OCI-LY7 (cell line): ENCODE measurements at regions not wholly inside any gene's neighbourhood (a gene's known extent, or its start where the extent isn't known, plus 50 kb on each side); places are given as distances from the start of the nearest gene placed in this dataset.
"Not testable (repeated sequence)": the region's sequence is repeated elsewhere in the genome, so short reads cannot be mapped to it uniquely, and the experiment has no call there.

Experiments
- BruUV-seq: library from RNA; stranded (reverse); fragments of 400-500 nt; replicated peaks from 2 replicates; lab custom pipeline; 2021; lab: Mats Ljungman, UMichigan
- CTCF ChIA-PET: fragments of 300-600 bp; sonication (Branson Sonifier 250); formaldehyde crosslinking; loops from one replicate; lab custom pipeline; 2022; ENCODE audit warnings: antibody characterized with exemption; ENCODE audit not compliant: unreplicated experiment; lab: Charles Lee
- POLR2A ChIA-PET: fragments of 300-600 bp; sonication (Branson Sonifier 250); formaldehyde crosslinking; loops from one replicate; lab custom pipeline; 2022; ENCODE audit warnings: antibody characterized with exemption; lab: Charles Lee
- DNase-seq: peaks from one replicate; pipeline ENCODE4 v3.0.0-alpha.2; 2015; ENCODE audit warnings: low spot score
- H2AFZ ChIP-seq: fragments of 200-600 bp; sonication (generic), shearing (Covaris generic); 2 replicates; pipeline ENCODE4 v1.6.1; 2014; ENCODE audit warnings: mild to moderate bottlenecking, antibody characterized with exemption, low read length, moderate library complexity
- H3K27ac ChIP-seq: fragments of 200-600 bp; sonication (generic); 2 replicates; pipeline ENCODE4 v1.5.1; 2014; ENCODE audit warnings: mixed run types, low read depth, mild to moderate bottlenecking, moderate library complexity, low read length, inconsistent platforms; ENCODE audit not compliant: poor library complexity, severe bottlenecking
- H3K36me3 ChIP-seq: fragments of 200-600 bp; sonication (generic); 2 replicates; pipeline ENCODE4 v1.6.1; 2014; ENCODE audit warnings: mild to moderate bottlenecking, antibody characterized with exemption, low read length, moderate library complexity, mixed read lengths; ENCODE audit not compliant: insufficient read depth
- H3K4me1 ChIP-seq: fragments of 200-600 bp; sonication (generic); 2 replicates; pipeline ENCODE4 v1.5.1; 2014; ENCODE audit warnings: mild to moderate bottlenecking, low read length; ENCODE audit not compliant: insufficient read depth, poor library complexity, severe bottlenecking
- H3K4me2 ChIP-seq: fragments of 200-600 bp; sonication (generic); 2 replicates; pipeline ENCODE4 v1.6.1; 2014; ENCODE audit warnings: mild to moderate bottlenecking, low read length
- H3K4me3 ChIP-seq: fragments of 200-600 bp; sonication (generic); 2 replicates; pipeline ENCODE4 v1.5.1; 2014; ENCODE audit warnings: mild to moderate bottlenecking, low read depth, low read length; ENCODE audit not compliant: poor library complexity, severe bottlenecking
- H3K79me2 ChIP-seq: fragments of 200-600 bp; sonication (generic); 2 replicates; pipeline ENCODE4 v1.6.1; 2016; ENCODE audit warnings: low read depth, mild to moderate bottlenecking, low read length, moderate library complexity, mixed read lengths; ENCODE audit not compliant: insufficient read depth
- H3K9me2 ChIP-seq: fragments of 200-600 bp; sonication (generic); 2 replicates; pipeline ENCODE4 v1.6.1; 2016; ENCODE audit warnings: mild to moderate bottlenecking, low read length, mixed read lengths; ENCODE audit not compliant: insufficient read depth
- H3K9me3 ChIP-seq: fragments of 200-600 bp; sonication (generic); 2 replicates; pipeline ENCODE4 v1.6.1; 2014; ENCODE audit warnings: mild to moderate bottlenecking, mixed run types, low read length, mixed read lengths
- H4K20me1 ChIP-seq: fragments of 200-600 bp; sonication (generic); 2 replicates; pipeline ENCODE4 v1.6.1; 2014; ENCODE audit warnings: mild to moderate bottlenecking, antibody characterized with exemption, low read length, moderate library complexity, mixed read lengths; ENCODE audit not compliant: insufficient read depth
- EZH2phosphoT487 ChIP-seq: fragments of 200-600 bp; sonication (generic); IDR thresholded peaks from 2 replicates; pipeline ENCODE4 v1.6.1; 2018; ENCODE audit warnings: low read depth, borderline replicate concordance, mild to moderate bottlenecking, mixed run types, antibody characterized with exemption, low read length, moderate library complexity, mixed read lengths
- intact Hi-C: fragments of 100-400 bp; cut with micrococcal nuclease; formaldehyde crosslinking; loops from one replicate; pipeline ENCODE4 v1.10.0; 2022; ENCODE audit not compliant: unreplicated experiment
- TF ChIP-seq, protein P1 (sequence below): fragments of 200-600 bp; sonication (generic); conservative IDR thresholded peaks from 2 replicates; pipeline ENCODE4 v1.5.1; 2014; ENCODE audit warnings: mild to moderate bottlenecking, antibody characterized with exemption, low read length, moderate library complexity, mixed read lengths

DNA sequence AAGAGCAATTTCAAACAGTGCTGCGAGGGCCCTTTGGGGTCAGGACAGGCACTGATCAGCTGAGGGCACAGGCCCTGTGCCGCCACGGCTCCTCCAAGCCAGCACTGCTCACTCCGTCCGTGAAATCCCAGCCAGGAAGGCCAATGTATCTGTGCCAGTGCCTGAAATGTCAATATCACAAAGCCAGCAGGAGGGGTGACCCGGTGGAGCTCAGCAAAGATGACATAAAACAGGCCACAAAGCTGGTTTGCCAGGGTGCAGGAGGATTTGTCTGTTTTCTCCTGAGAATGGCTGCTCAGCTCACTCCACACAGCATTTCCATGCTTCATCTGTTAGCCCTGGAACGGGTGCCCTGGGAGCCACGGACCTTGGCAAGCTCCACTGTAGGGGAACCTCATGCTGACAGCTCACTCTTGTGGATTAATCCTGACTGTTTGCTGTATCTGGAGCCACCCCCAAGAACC lies 192.5 kb upstream of the SULF2 start:
- CTCF ChIA-PET, POLR2A ChIA-PET, H4K20me1 ChIP-seq, H3K9me3 ChIP-seq, H3K36me3 ChIP-seq, H3K9me2 ChIP-seq, H3K79me2 ChIP-seq: not testable (repeated sequence)
- DNase-seq = peak; percentile 15
- TSS peak; percentile 88 for BruUV-seq
- H3K4me1 ChIP-seq = peaks cover 86% of the 10 kb centered on the region
- intact Hi-C loops = loop anchor here (2.0 to 5.0 kb wide), 2 partner anchors 253 to 644 kb away; no protein-coding TSS in a partner anchor
- peak overlapping the region; percentile 90; the same call in 1 of the 2 replicates for H2AFZ ChIP-seq
- peak overlapping the region; percentile 78 for H3K4me2 ChIP-seq
- H3K4me3 ChIP-seq = peak overlapping the region; percentile 45
- peak overlapping the region; percentile 91 for H3K27ac ChIP-seq

DNA sequence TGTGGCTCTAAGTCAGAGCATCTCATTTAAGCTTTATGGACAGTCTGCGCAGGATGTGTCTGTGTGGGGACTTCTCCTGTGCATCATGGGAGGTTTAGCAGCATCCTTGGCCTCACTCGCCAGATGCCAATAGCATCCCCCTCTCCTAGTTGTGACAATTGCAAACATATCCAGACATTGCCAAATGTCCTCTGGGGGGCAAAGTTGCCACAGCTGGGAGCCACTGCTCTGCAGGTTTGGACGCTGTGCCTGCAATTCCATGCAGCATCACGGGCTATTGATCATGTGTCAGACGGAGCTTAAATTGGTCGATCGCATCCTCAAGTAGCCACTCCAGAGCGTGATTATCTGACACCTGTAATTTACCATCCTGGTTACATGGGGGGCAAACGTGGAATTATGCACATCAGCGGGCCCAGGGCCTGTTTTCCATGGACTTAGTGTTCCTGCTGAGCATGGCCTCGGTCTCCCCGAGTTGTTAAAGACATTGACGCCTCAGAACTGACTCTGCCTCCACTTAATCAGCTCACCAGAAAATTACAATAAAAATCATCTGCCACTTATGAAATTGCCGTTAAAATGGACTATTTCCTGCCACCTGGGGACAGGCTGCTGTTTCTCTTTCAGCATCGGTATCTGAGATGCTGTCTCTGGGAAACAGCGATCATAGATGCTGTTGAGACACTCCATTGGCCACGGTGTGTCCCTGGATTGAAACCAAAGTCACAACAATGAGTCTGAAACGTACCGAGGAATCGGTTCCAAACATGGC lies 191.9 kb upstream of the SULF2 start:
- not testable (repeated sequence) for BruUV-seq

DNA sequence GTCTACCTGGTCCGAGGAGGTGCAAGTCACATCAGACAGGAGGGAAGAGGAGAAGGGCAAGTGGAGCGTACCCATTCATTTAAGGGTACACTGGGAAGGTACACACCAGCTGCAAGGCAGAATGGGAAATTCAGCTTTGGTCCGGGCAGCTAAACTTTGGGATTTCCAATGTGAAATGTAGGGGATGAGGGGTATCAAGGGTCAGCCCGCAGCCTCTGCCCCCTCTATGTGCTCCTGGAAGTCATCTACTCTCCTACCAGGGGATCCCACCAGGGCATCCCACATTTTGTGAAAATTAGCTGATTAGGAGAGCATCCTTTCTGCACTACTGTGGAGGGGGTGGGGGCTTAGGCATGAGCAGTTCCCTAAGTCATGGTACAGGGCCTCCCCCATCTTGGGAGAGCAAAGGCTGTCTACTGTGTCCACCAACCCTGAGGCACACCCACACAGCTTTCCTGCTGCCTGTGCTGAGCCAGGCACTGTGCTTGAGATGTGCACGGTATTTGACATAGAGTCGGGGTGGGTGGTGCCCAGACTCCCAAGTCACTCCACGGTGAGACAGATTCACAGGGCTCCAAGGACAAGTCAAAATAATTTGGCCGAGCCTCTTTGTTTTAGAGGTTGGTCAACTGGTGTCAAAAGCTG lies 189.1 kb upstream of the SULF2 start:
- H3K4me1 ChIP-seq = peaks cover 71% of the 10 kb centered on the region
- BruUV-seq = no TSS peak
- H2AFZ ChIP-seq = no peak overlapping the region
- no peak overlapping the region for H3K4me2 ChIP-seq
- peak overlapping the region; percentile 91 for H3K27ac ChIP-seq
- POLR2A ChIA-PET = interaction anchor here (0.7 kb wide), 1 partner anchor 23 kb away, joined by 3 read pairs; no protein-coding TSS in a partner anchor
- H3K79me2 ChIP-seq = no peaks in the 10 kb centered on the region
- peaks cover 8% of the 10 kb centered on the region; the same call in 1 of the 2 replicates for H3K9me3 ChIP-seq
- DNase-seq = no peak
- H4K20me1 ChIP-seq = no peaks in the 10 kb centered on the region
- no peaks in the 10 kb centered on the region; the same call in 1 of the 2 replicates for H3K36me3 ChIP-seq
- CTCF ChIA-PET = interaction anchor here (0.6 kb wide), 1 partner anchor 115 kb away, joined by 3 read pairs; no protein-coding TSS in a partner anchor
- no peaks in the 10 kb centered on the region for H3K9me2 ChIP-seq
- no peak overlapping the region for H3K4me3 ChIP-seq
- intact Hi-C loops = no loop called here
- no peak for TF ChIP-seq EZH2phosphoT487
- TF ChIP-seq, protein P1, sequence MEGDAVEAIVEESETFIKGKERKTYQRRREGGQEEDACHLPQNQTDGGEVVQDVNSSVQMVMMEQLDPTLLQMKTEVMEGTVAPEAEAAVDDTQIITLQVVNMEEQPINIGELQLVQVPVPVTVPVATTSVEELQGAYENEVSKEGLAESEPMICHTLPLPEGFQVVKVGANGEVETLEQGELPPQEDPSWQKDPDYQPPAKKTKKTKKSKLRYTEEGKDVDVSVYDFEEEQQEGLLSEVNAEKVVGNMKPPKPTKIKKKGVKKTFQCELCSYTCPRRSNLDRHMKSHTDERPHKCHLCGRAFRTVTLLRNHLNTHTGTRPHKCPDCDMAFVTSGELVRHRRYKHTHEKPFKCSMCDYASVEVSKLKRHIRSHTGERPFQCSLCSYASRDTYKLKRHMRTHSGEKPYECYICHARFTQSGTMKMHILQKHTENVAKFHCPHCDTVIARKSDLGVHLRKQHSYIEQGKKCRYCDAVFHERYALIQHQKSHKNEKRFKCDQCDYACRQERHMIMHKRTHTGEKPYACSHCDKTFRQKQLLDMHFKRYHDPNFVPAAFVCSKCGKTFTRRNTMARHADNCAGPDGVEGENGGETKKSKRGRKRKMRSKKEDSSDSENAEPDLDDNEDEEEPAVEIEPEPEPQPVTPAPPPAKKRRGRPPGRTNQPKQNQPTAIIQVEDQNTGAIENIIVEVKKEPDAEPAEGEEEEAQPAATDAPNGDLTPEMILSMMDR = no peak

More for the DNA sequence above, 191.9 kb upstream of the SULF2 start:
- CTCF ChIA-PET, H3K9me3 ChIP-seq, H3K36me3 ChIP-seq, H3K79me2 ChIP-seq, H3K9me2 ChIP-seq, H4K20me1 ChIP-seq: not testable (repeated sequence)
- peaks cover 80% of the 10 kb centered on the region for H3K4me1 ChIP-seq
- peak overlapping the region; percentile 91 for H3K27ac ChIP-seq
- peak overlapping the region; percentile 45 for H3K4me3 ChIP-seq
- H2AFZ ChIP-seq = peak overlapping the region; percentile 90; the same call in 1 of the 2 replicates
- DNase-seq = peak; percentile 71
- POLR2A ChIA-PET = interaction anchor here (0.7 to 0.9 kb wide), 2 partner anchors 42 to 252 kb away, joined by 3 to 4 read pairs; no protein-coding TSS in a partner anchor
- TF ChIP-seq, protein P1 = peak; percentile 60; the same call in 1 of the 2 replicates
- intact Hi-C loops = loop anchor here (2.0 to 5.0 kb wide), 2 partner anchors 252 to 645 kb away; no protein-coding TSS in a partner anchor
- peak overlapping the region; percentile 78 for H3K4me2 ChIP-seq
